Glutamatergic neuron (in vitro differentiated cells): ENCODE measurements at regions not wholly inside any gene's neighbourhood (a gene's known extent, or its start where the extent isn't known, plus 50 kb on each side); places are given as distances from the start of the nearest gene placed in this dataset.
"Not testable (repeated sequence)": the region's sequence is repeated elsewhere in the genome, so short reads cannot be mapped to it uniquely, and the experiment has no call there.

Source experiments
- DNase-seq: peaks from one replicate; pipeline ENCODE4 v3.0.0; 2022
- H3K27ac Mint-ChIP-seq: one replicate; pipeline ENCODE4 v1.8.0; 2020; ENCODE audit warnings: mild to moderate bottlenecking, mixed read lengths, inconsistent platforms; ENCODE audit not compliant: unreplicated experiment
- H3K27me3 Mint-ChIP-seq: one replicate; pipeline ENCODE4 v1.8.0; 2020; ENCODE audit warnings: mild to moderate bottlenecking, moderate library complexity, mixed read lengths, inconsistent platforms; ENCODE audit not compliant: unreplicated experiment
- H3K36me3 Mint-ChIP-seq: one replicate; pipeline ENCODE4 v1.8.0; 2020; ENCODE audit warnings: mild to moderate bottlenecking, mixed read lengths, inconsistent platforms; ENCODE audit not compliant: unreplicated experiment
- H3K4me1 Mint-ChIP-seq: one replicate; pipeline ENCODE4 v1.8.0; 2020; ENCODE audit warnings: mild to moderate bottlenecking, low read depth, mixed read lengths, inconsistent platforms; ENCODE audit not compliant: unreplicated experiment
- H3K4me3 Mint-ChIP-seq: one replicate; pipeline ENCODE4 v1.8.0; 2020; ENCODE audit warnings: mild to moderate bottlenecking, mixed read lengths, inconsistent platforms; ENCODE audit not compliant: unreplicated experiment
- H3K9me3 Mint-ChIP-seq: one replicate; pipeline ENCODE4 v1.8.0; 2020; ENCODE audit warnings: mild to moderate bottlenecking, moderate library complexity, mixed read lengths, inconsistent platforms; ENCODE audit not compliant: unreplicated experiment
- TF ChIP-seq, protein P1 (sequence below): fragments of 200-600 bp; sonication (generic); IDR thresholded peaks from one replicate; pipeline ENCODE4 v1.5.0; 2021; ENCODE audit not compliant: partially characterized antibody, unreplicated experiment

DNA sequence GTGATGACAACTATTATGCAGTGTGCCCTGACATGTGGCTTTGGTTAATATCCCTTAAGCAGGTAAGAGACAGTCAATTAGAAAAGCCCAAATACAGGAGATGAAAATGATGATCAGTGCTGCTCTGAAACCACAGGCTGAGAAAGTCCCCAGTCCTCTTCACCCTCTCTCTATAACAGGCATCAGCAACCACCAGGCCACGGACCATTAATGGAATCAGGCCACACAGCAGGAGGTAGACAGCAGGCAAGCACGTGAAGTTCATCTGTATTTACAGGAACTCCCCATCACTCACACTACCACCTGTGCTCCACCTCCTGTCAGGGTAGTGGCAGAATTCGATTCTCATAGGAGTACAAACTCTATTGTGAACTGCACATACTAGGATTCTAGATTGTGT is 591.6 kb upstream of the CYLC2 start:
- peaks cover 3% of the 10 kb centered on the region for H3K9me3 Mint-ChIP-seq

DNA sequence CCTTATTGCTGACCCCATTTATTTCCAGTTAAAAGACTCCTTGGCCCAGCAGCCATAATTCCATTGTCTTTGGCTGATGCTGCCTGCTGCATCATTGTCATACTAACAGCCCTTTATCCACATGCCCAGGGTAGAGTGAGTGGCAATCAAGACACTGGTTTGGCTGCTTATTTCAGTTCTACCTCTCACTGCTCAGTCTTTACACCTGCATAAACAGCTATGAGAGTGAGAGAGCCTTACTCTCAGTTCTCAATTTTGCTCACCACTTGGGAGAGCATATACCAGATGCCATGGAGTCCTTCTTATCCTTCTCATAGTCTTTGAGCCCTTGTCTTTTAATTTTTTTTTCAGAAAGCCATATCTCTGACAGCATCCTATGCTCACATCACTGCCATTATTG is 596.9 kb upstream of the CYLC2 start:
- no peak for DNase-seq
- TF ChIP-seq, protein P1, sequence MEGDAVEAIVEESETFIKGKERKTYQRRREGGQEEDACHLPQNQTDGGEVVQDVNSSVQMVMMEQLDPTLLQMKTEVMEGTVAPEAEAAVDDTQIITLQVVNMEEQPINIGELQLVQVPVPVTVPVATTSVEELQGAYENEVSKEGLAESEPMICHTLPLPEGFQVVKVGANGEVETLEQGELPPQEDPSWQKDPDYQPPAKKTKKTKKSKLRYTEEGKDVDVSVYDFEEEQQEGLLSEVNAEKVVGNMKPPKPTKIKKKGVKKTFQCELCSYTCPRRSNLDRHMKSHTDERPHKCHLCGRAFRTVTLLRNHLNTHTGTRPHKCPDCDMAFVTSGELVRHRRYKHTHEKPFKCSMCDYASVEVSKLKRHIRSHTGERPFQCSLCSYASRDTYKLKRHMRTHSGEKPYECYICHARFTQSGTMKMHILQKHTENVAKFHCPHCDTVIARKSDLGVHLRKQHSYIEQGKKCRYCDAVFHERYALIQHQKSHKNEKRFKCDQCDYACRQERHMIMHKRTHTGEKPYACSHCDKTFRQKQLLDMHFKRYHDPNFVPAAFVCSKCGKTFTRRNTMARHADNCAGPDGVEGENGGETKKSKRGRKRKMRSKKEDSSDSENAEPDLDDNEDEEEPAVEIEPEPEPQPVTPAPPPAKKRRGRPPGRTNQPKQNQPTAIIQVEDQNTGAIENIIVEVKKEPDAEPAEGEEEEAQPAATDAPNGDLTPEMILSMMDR, result no peak
- no peak overlapping the region for H3K4me3 Mint-ChIP-seq
- H3K36me3 Mint-ChIP-seq, result no peaks in the 10 kb centered on the region
- no peak overlapping the region for H3K27ac Mint-ChIP-seq
- peaks cover under 1% of the 10 kb centered on the region for H3K9me3 Mint-ChIP-seq
- peaks cover 2% of the 10 kb centered on the region for H3K27me3 Mint-ChIP-seq
- no peaks in the 10 kb centered on the region for H3K4me1 Mint-ChIP-seq

More for the DNA sequence above, 591.6 kb upstream of the CYLC2 start:
- Mint-ChIP-seq H3K36me3 (no peaks in the 10 kb centered on the region), H3K4me1 (no peaks in the 10 kb centered on the region), H3K27ac (no peak overlapping the region), H3K27me3 (no peaks in the 10 kb centered on the region), H3K4me3 (no peak overlapping the region)
- TF ChIP-seq, protein P1, result no peak
- no peak for DNase-seq

DNA sequence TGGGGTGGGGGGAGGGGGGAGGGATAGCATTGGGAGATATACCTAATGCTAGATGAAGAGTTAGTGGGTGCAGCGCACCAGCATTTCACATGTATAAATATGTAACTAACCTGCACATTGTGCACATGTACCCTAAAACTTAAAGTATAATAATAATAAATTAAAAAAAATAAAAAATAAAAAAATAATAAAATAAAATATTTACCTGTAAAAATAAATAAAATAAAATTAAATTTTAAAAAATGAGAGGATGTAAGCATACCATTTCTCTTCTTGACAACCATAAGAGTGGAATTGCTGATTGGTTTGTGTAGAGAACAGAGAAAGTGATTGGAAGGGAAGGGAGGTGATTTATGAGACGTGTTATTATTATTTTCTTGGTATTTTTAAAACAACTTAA is 609.5 kb upstream of the CYLC2 start:
- not testable (repeated sequence) for H3K36me3 Mint-ChIP-seq, H3K4me1 Mint-ChIP-seq, H3K27me3 Mint-ChIP-seq, H3K27ac Mint-ChIP-seq, H3K9me3 Mint-ChIP-seq, H3K4me3 Mint-ChIP-seq, DNase-seq

DNA sequence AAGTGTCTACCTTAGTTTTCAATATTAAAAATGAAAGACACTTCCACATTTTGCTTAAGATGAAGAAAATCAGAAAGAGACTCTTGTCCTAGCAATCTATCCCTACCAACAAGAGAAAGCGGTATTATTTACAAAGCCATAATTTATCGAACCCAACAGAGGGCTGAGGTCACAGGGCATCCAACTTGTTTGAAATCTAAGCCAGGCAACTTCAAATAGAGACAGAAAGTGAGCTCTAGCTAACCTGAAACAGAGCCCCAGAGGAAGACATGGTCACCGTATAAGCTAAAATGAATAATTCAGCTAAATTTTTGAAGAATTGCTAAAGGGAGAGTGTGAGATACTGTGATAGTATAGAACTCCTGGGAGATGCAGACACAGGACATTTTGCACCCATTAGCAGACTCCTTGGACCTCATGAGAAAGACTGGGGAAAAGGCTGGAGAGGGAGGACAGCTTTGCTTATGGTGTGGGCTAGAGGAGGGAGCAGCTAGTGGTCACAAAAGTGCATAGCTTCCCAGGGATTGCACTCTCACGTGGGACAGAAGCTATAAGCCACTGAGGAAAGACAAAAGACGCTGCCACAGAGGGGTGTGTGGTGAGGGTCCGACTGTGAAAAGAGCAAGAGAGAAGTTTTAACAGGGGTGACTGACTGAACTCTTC is 624.2 kb upstream of the GRIN3A start:
- H3K27me3 Mint-ChIP-seq, result no peaks in the 10 kb centered on the region
- no peaks in the 10 kb centered on the region for H3K36me3 Mint-ChIP-seq
- no peak overlapping the region for H3K27ac Mint-ChIP-seq
- DNase-seq, result no peak
- TF ChIP-seq, protein P1, result no peak
- H3K9me3 Mint-ChIP-seq, result no peaks in the 10 kb centered on the region
- no peak overlapping the region for H3K4me3 Mint-ChIP-seq
- H3K4me1 Mint-ChIP-seq, result no peaks in the 10 kb centered on the region

DNA sequence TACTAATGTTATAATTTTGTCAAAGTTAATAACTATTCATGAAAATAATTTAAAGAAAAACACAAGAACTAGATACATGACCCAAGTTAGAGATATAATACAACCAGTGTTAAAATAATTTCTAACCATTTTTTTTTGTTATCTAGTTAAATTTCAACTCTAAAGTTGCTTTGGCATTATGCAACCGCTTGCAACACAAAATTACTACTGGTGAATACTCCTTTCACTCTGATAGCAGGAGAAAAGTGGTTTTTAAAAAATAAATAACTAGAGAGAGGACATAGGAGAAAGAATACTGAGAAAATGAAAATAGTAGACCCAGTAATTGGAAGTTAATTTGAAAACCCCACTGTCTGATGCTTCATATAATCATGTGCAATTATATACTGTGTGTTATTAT is 622.4 kb upstream of the GRIN3A start:
- Mint-ChIP-seq H3K4me3 (no peak overlapping the region), H3K9me3 (peaks cover 3% of the 10 kb centered on the region), H3K36me3 (peaks cover 6% of the 10 kb centered on the region), H3K4me1 (no peaks in the 10 kb centered on the region), H3K27ac (no peak overlapping the region), H3K27me3 (no peaks in the 10 kb centered on the region)
- DNase-seq, result no peak
- TF ChIP-seq, protein P1, result no peak
